ENCODE measurements at regions not wholly inside any gene's neighbourhood (a gene's known extent, or its start where the extent isn't known, plus 50 kb on each side); places are given as distances from the start of the nearest gene placed in this dataset.

- ATAC-seq (ENCODE audit: poor library complexity) (no peak), DNase-seq (no peak)
- ChIA-PET CTCF (no interaction called here), POLR2A (no interaction called here)
- H3K27ac ChIP-seq (ENCODE audit: low read depth in 1 of 2, low read length in 2 of 2) = no peak overlapping the region
- no peaks in the 10 kb centered on the region for H3K4me1 ChIP-seq (ENCODE audit: insufficient read depth, low read length)
- no peaks in the 10 kb centered on the region for H3K4me1 Mint-ChIP-seq (ENCODE audit: low read depth)
- H3K36me3 ChIP-seq (ENCODE audit: insufficient read depth, low read length) = no peaks in the 10 kb centered on the region
- H3K4me3 ChIP-seq (ENCODE audit: low read length) = no peak overlapping the region
- H3K4me3 Mint-ChIP-seq = no peak overlapping the region
- H3K36me3 Mint-ChIP-seq (ENCODE audit: low read depth) = no peaks in the 10 kb centered on the region
- H3K27me3 Mint-ChIP-seq = no peaks in the 10 kb centered on the region
- H3K9me3 ChIP-seq (ENCODE audit: control insufficient read depth in 1 of 2, insufficient read depth in 1 of 2, low read length in 2 of 2) = peaks cover 0 to 7% of the 10 kb centered on the region in 2 experiments
- TF ChIP-seq, protein P1, sequence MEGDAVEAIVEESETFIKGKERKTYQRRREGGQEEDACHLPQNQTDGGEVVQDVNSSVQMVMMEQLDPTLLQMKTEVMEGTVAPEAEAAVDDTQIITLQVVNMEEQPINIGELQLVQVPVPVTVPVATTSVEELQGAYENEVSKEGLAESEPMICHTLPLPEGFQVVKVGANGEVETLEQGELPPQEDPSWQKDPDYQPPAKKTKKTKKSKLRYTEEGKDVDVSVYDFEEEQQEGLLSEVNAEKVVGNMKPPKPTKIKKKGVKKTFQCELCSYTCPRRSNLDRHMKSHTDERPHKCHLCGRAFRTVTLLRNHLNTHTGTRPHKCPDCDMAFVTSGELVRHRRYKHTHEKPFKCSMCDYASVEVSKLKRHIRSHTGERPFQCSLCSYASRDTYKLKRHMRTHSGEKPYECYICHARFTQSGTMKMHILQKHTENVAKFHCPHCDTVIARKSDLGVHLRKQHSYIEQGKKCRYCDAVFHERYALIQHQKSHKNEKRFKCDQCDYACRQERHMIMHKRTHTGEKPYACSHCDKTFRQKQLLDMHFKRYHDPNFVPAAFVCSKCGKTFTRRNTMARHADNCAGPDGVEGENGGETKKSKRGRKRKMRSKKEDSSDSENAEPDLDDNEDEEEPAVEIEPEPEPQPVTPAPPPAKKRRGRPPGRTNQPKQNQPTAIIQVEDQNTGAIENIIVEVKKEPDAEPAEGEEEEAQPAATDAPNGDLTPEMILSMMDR (IDR thresholded peaks at IDR 0.05) = no peak
- H3K27ac Mint-ChIP-seq = no peak overlapping the region
- intact Hi-C loops (cut with DNase I, micrococcal nuclease) = no loop called here
- peaks cover 2% of the 10 kb centered on the region for H3K9me3 Mint-ChIP-seq
- no peaks in the 10 kb centered on the region for H3K27me3 ChIP-seq (ENCODE audit: control insufficient read depth in 1 of 2, insufficient read depth in 2 of 2, low read length in 2 of 2)
Observed at GRCh38 chr13:47250146-47250545, 353.3 kb upstream of the HTR2A start.

DNA sequence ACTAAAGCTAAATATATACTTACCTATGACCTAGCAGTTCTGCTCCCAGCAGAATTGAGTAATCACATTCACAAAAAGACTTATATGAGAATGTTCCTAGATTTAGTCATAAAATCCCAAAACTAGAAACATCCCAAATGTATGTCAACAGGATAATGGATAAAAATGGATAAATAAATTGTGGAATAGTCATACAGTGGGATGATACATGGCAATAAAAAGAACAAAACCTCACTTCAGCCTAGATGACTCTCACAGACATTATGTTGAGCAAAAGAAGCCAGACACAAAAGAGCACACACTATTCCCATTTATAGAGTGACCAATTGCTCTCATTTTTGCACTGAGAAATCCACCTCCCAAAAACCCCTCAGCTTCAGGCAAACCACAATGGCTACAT is 352.4 kb upstream of the HTR2A start:
- intact Hi-C loops (cut with DNase I, micrococcal nuclease) = no loop called here

GRCh38 chr13:47241446-47241845 is 344.6 kb upstream of the HTR2A start:
- H3K27me3 ChIP-seq (ENCODE audit: control insufficient read depth in 1 of 2, insufficient read depth in 2 of 2, low read length in 2 of 2) = no peaks in the 10 kb centered on the region
- no peaks in the 10 kb centered on the region for H3K36me3 ChIP-seq (ENCODE audit: insufficient read depth, low read length)
- Mint-ChIP-seq H3K27ac (no peak overlapping the region), H3K27me3 (no peaks in the 10 kb centered on the region), H3K4me1 (ENCODE audit: low read depth) (no peaks in the 10 kb centered on the region), H3K36me3 (ENCODE audit: low read depth) (no peaks in the 10 kb centered on the region), H3K9me3 (no peaks in the 10 kb centered on the region), H3K4me3 (no peak overlapping the region)
- H3K27ac ChIP-seq (ENCODE audit: low read depth in 1 of 2, low read length in 2 of 2) = no peak overlapping the region
- H3K9me3 ChIP-seq (ENCODE audit: control insufficient read depth in 1 of 2, insufficient read depth in 1 of 2, low read length in 2 of 2) = peaks cover 0 to 3% of the 10 kb centered on the region in 2 experiments
- DNase-seq (no peak), ATAC-seq (ENCODE audit: poor library complexity) (no peak)
- intact Hi-C loops (cut with DNase I, micrococcal nuclease) = no loop called here
- ChIA-PET CTCF (no interaction called here), POLR2A (no interaction called here)
- H3K4me3 ChIP-seq (ENCODE audit: low read length) = no peak overlapping the region
- H3K4me1 ChIP-seq (ENCODE audit: insufficient read depth, low read length) = no peaks in the 10 kb centered on the region
- TF ChIP-seq, protein P1 (IDR thresholded peaks at IDR 0.05) = no peak

More for the DNA sequence above, 352.4 kb upstream of the HTR2A start:
- Histone ChIP-seq H3K4me1 (ENCODE audit: insufficient read depth, low read length) (no peaks in the 10 kb centered on the region), H3K36me3 (ENCODE audit: insufficient read depth, low read length) (no peaks in the 10 kb centered on the region), H3K9me3 (ENCODE audit: control insufficient read depth in 1 of 2, insufficient read depth in 1 of 2, low read length in 2 of 2) (peaks cover 0 to 7% of the 10 kb centered on the region in 2 experiments), H3K4me3 (ENCODE audit: low read length) (no peak overlapping the region), H3K27me3 (ENCODE audit: control insufficient read depth in 1 of 2, insufficient read depth in 2 of 2, low read length in 2 of 2) (no peaks in the 10 kb centered on the region), H3K27ac (ENCODE audit: low read depth in 1 of 2, low read length in 2 of 2) (no peak overlapping the region)
- H3K4me1 Mint-ChIP-seq (ENCODE audit: low read depth) = no peaks in the 10 kb centered on the region
- CTCF ChIA-PET = no interaction called here
- H3K36me3 Mint-ChIP-seq (ENCODE audit: low read depth) = no peaks in the 10 kb centered on the region
- no peak for DNase-seq
- TF ChIP-seq, protein P1 (IDR thresholded peaks at IDR 0.05) = no peak
- ATAC-seq (ENCODE audit: poor library complexity) = no peak
- peaks cover 2% of the 10 kb centered on the region for H3K9me3 Mint-ChIP-seq
- no peaks in the 10 kb centered on the region for H3K27me3 Mint-ChIP-seq
- H3K27ac Mint-ChIP-seq = no peak overlapping the region
- no peak overlapping the region for H3K4me3 Mint-ChIP-seq
- POLR2A ChIA-PET = no interaction called here
